ENCODE measurements at regions not wholly inside any gene's neighbourhood (a gene's known extent, or its start where the extent isn't known, plus 50 kb on each side); places are given as distances from the start of the nearest gene placed in this dataset.

DNA sequence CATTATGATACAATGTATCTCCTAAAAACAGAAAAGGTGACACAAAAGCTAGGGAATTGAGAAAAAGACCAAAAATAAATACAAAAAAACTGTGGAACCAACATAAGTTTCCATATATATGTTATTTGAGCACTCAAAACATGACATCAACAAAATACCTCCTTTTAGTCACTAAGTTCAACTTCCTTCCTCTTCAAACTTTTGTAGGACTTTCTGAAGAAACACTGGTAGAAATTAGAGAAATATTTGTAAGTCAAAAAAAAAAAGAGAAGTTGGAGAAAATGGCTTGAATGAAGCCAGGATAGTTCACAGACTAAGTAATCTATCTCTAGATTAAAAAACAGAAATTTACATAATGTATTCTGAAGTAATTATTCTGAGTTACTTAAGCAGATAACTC is 208.4 kb upstream of the ALCAM start:
- DNase-seq (ENCODE audit: low read depth in 2 of 2), result peak in 1 of 2 donors; percentile 2

DNA sequence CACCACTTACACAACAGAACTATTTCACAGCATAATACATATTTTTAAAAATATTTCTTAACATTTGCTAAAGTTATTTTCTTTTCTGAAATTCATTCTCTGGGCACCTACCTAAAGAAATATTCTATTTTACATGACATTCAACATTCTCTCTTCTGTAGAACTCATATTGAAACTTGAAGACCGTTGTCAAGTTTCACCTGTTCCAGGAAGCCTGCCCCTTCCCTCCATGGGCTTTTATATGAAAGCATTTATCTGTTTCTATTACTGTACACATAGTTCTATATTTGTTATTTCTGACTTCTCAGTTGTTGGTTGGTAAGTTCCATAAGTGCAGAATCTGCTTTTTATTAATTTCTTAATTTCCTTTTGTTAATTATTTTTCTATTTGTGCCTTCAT is 204.3 kb upstream of the ALCAM start:
- DNase-seq (ENCODE audit: low read depth in 2 of 2), result no peak

DNA sequence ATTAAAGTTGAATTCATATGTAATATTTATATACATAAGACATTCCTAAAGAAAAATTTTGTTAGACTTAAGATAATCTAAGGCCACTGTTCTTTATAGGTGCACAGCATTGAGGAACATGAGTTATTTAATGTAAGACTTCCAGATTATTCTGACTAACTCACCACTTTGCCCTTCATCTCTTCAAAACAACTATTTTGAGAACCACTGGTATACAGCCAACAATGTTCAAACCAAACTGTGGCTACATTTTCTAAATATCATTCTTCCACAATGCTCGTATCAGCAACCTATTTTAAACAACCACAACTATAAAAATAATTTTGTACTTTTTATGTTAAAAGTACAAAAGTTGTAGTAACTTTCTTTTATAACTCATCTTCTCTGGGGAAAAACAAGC is 199.8 kb upstream of the ALCAM start:
- DNase-seq (ENCODE audit: low read depth in 2 of 2), result no peak

DNA sequence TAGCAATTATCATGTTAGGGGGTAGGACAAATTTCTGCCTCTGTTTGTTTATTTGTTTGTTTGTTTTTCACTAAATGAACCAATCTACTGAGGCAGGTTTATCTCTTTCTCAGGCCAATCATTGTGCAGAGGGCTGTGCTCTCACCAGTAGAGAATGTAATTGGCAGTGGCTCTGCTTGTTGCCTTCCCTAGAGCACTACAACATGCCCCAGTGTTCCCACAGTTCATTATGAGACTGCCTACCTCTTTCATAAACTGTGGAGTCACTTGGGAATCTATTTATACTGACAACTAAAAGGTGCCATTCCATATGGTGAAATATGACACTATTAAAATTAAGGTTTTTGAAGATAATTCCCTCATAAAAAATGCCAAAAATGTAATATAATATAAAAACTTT is 196.3 kb upstream of the ALCAM start:
- no peak for DNase-seq (ENCODE audit: low read depth in 2 of 2)

DNA sequence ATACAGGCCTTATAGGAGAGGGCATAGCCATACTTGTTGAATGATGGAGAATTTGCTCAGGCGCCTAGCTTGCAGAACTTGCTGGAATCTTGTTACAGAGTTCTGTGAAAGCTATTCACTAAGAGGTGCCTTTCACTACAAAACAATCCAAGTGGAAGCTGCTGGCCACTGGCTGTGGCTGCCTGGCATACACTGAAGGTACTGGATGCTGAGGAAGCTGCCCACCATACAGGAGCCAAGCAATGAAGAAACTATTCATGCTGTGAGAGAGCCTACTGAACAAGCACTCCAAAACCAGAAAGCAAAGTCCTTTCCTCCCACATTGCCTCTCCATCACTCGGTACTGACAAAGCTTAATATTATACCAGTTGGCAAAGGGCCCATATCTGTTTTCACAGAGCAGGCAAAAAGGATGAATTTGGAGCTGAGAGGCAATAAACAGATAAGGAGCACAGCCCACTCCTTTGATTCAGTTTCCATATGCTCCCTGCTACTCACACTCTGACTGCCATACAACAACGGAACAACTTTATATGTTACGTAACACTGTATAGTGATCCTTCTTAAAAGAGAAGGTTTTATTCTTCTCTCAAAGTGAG is 192.6 kb upstream of the ALCAM start:
- no peak for DNase-seq (ENCODE audit: low read depth in 2 of 2)

DNA sequence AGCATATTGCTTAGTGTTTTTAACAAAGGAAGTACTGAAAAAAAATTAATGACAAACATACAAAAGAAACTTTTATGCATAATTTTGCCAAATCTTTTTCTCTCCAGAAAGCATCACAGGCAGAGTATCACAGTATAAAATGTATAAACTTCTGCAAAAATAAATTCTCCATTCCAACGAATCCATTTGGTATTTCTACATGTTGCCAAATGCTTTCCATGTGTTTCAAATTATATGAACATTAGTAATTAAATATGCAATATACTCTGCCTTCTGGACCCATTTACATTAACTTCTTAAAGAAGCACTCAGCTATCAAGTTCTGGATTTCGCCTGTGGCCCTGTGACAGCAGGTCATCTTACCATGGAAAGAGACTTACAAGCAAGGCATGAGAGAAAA is 189.1 kb upstream of the ALCAM start:
- no peak for DNase-seq (ENCODE audit: low read depth in 2 of 2)

DNA sequence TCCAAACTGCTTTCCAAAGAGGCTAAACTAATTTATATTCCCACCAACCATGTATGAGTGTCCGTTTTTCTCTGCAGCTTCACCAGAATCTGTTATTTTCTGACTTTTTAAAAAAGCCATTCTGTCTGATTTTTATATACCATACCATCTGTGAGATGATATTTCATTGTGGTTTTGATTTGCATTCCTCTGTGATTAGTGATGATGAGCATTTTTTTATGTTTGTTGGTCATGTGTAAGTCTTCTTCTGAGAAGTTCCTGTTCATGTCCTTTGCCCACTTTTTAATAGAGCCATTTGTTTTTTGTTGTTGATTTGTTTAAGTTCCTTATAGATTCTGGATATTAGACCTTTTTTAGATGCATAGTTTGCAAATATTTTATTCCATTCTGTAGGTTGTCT is 179.4 kb upstream of the ALCAM start:
- no peak for DNase-seq (ENCODE audit: low read depth in 2 of 2)

DNA sequence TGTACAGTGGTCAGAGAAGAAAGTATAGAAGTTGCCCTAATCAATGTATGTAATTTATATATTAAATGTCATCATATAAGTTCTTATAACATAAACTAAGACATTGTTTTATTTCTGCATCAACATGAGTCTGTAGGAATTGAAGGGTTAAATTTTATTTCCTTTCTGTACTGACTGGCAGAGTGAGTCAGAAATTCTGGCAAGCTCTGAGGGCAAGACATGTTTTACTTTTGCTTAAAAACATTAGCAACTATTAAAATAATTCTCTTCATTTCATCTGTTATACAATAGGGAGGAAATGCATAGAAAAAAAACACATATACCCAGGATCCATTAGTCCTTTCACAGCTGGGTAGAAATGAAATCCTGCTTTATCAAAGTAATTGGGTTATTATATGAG is 171.4 kb upstream of the ALCAM start:
- DNase-seq (ENCODE audit: low read depth in 2 of 2), result peak; percentile 69 to 76

DNA sequence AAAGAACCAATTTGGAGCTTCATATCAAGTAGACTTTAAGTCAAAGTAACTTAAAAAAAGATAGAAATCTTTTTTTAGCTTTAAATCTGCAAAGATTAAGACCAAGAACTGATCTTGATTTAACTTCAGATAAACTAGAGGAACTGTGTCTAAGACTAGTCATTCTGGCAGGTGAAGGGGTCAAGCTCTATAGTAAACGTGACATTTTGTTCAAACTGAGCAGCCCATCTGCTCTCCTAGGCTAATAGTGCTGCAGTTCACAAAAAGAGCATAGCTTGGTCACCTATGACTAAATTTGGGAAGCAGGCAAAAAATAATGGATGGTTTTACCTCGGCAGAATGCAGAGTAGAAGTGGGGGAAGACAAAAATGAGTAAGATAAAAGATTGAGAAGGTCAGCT is 168.8 kb upstream of the ALCAM start:
- DNase-seq (ENCODE audit: low read depth in 2 of 2), result no peak

DNA sequence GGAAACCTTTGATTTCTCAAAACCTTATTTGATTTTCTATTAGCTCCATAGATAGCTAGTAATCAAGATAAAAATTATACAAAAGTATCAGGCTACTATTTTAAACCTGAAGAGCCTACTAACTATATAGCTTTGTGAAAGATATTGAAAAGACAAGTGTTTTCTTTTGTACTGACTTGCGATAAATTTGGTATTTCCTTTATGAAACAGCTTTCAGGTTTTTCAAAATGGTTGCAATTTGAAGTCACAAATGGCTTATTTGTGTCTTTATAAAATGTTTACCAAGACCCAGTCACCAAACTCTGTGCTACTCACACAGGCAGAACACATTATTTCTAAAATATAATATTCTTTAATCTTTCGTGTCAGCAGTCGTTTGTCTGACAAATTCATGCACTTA is 167.5 kb upstream of the ALCAM start:
- DNase-seq (ENCODE audit: low read depth in 2 of 2), result no peak

DNA sequence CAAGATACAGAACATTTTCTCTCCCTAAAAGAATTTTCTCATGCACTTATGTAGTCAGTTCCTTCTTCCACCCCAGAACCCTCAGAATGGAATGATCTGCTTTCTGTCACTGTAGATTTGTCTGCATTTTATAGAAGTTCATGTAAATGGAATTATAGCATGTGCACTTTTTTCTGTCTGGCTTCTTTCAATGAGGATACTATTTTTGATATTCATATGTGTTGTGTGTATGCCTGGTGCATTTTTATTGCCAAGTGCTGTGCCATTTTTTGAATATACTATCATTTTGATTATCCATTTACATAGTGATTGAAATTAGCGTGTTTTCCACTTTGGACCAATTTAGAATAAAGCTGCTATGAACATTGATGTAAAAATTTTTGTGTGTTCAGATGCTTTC is 156.6 kb upstream of the ALCAM start:
- no peak for DNase-seq (ENCODE audit: low read depth in 2 of 2)

DNA sequence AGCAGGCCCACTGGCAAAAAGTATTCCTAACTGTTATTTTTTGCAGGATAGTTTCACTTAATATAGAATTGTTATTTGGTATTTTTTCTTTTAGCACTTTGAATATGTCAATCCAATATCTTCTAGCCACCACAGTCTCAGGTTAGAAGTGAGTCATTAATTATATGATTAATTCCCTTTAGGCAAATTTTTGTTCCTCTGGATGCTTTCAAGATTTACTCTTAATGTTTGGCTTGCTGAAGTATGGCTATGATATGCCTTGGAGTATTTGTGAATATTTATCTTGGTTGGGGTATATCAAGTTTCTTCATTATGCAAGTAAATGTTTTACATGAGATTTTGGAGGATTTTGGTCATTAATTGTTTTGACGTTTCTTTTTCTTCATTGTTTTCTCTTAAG is 152.1 kb upstream of the ALCAM start:
- DNase-seq (ENCODE audit: low read depth in 2 of 2), result no peak

DNA sequence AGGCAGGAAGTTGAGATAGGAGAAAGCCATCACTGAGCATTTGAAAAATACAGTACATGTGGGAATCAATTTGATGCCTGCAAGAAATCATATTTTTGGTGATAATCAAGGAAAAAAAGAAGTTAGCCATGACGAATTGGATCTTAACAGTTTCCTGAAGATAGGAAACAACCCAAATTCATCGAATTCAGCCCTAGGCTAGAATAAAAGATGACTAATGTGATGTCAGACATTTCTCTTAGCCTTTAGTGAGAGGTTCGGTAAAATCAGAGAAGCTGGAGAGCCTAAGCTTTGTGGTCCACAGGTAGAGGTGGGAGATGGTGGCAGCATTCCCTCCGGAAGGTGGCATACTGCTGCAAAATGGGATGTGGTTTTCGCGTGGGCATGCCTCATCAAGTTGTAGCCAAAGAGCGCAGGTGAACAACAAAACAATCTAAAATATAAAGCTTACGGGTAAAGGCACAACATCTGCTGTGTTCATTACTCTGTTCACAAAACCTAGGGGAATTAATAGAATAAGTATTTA is 144.1 kb upstream of the ALCAM start:
- DNase-seq (ENCODE audit: low read depth in 2 of 2), result no peak

DNA sequence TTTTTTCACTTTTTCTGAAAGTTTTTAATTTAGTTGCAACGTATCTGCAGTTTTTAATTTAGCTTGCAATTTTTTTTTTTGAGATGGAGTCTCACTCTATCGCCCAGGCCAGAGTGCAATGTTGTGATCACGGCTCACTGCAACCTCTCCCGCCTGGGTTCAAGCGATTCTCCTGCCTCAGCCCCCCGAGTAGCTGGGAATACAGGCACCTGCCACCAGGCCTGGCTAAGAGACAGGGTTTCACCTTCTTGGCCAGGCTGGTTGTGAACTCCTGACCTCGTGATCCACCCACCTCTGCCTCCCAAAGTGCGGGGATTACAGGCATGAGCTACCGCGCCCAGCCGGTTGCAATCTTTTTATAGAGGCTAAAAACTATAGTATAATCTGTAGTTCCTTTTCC is 142.9 kb upstream of the ALCAM start:
- DNase-seq (ENCODE audit: low read depth in 2 of 2), result no peak

DNA sequence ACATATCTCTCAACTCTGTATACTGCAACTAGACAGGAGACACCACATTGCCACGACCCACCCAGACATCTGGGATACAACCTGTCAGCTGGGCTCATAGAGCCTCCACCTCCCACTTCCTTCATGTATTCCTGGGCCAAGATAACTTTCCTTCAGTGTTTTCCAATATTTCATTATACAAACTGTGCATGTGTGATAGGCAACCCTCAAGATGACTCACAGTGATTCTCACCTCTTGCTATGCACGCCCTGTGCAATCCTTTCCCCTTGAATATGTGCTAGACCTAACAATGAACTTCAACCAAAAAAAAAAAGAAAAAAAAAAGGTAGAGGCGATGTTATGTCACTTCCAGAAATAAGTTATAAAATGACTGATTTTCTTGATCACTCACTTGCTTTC is 138.0 kb upstream of the ALCAM start:
- no peak for DNase-seq (ENCODE audit: low read depth in 2 of 2)

DNA sequence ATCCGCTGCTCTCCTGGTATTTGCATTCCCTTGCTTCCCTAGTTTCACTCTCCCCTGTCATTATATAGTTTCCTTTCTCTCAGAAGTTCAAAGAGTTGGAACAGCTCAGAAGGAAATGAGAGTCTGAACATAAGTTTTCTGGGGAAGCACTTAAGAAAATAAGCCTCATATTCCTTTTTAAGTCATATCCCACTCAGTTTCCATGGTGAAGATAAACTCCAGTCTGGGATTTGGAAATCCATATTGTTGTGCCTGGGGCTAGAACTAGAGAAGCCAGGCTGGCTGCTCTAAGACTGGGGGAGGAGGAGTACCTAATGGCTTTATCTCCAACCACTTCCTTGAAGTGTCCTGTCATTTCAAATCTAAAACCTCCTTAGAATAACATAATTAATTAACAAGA is 134.2 kb upstream of the ALCAM start:
- peak in 1 of 2 donors; percentile 42 for DNase-seq (ENCODE audit: low read depth in 2 of 2)

DNA sequence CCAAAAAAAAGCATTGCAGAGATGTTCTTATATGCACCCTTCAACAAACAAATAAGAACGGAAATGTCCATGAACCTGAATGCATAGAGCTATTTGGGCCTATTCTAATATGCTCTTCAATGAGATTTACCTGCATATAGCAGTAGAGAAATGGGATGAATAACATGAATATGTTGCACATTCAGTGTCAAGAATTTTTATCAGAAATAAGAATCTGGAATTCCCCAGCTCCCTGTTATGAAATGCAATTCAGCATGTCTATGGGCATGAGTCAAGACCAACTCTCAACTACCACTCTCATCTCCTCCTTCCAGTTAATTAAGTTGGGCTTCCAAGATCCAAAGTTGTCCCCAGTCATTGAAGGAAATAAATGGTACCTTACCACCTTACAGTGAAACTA is 133.7 kb upstream of the ALCAM start:
- DNase-seq (ENCODE audit: low read depth in 2 of 2), result no peak

DNA sequence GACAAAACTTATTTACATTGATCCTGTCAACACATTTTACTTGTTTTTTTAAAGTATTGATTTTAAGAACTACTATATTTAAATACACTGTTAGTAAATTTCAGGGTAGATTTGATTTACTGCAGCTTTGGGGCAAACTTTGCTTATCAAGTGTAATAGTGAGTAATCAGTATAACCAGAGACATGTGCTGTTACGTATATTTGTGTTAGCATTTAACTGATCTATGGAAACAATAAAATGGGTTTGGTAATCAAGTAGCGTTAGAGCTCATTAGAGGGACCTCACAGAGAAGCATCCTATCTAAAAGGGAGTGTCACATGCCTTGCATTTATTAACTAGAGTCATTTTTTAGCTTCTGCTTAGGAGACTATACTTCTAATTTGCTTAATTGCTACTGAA is 131.5 kb upstream of the ALCAM start:
- DNase-seq (ENCODE audit: low read depth in 2 of 2), result no peak

DNA sequence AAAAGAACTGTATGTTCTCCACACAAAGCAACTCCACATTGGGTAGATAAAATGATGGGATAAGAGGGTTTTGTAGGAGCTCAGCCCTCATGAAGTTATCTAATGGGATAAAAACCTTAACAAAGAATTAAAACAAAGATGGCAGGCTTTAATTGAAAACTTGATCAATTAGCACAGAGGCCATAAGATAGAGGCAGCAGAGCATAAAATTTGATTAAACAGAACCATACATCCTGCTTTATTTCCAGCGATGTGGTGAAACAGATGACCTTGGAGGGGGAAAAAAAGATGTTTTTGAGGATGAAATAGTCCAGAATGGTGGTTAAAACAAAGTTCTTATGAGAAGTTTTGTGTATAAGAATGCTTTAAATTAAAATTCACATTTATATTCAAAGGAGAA is 130.9 kb upstream of the ALCAM start:
- DNase-seq (ENCODE audit: low read depth in 2 of 2), result no peak

DNA sequence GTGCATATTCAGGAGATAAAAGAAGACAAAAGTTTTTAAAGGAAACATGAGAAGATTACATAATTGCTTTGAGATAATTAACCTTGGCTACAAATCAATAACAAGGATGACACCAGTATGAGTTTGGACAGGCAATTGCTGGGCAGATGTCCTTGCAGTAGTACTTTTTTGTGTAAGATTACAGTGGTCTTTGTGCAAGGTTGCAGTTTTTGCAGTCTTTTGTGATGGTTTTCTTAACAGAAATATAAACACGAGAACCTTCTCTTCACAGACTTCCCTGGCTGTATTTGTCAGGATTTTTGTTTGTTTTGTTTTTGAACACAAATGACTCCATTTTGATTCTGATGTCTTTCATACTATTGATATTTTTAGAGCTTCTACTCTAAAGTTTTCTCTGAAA is 128.3 kb upstream of the ALCAM start:
- no peak for DNase-seq (ENCODE audit: low read depth in 2 of 2)

DNA sequence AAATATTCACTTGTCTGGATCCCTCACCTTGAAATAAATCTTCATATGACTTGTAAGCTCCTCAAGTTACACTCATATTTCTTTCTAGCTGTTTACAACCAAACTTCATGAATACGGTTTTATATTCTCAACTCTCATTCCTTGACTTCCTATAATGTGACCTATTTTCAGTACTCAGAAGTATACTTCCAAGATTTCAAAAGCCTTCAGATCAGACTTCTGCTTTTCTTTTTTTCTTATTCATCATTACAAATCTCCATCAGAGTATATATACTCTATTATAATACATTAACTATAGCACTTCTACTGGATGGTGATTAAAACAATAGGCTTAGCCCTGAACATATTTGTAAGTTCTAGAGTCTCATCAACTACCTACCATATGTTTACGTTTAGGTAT is 123.6 kb upstream of the ALCAM start:
- DNase-seq (ENCODE audit: low read depth in 2 of 2), result no peak

DNA sequence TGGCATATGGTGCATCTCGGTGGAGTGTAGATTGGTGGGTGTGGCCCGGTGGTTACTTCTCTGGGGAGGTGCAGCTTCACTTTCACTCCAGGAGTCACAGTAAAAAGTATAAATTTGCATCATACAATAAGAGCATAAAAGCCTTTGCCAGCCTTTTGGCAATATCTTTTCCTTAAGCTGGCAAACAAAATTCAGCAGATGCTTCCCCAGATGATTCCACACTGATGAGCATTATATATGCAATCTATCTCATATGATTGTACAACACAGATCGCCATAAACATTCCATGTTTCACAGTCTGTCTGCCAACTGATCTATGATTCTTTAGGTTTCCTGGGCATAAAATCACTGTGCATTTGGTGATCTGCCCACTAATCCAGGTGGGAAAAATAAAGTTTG is 120.2 kb upstream of the ALCAM start:
- DNase-seq (ENCODE audit: low read depth in 2 of 2), result no peak

DNA sequence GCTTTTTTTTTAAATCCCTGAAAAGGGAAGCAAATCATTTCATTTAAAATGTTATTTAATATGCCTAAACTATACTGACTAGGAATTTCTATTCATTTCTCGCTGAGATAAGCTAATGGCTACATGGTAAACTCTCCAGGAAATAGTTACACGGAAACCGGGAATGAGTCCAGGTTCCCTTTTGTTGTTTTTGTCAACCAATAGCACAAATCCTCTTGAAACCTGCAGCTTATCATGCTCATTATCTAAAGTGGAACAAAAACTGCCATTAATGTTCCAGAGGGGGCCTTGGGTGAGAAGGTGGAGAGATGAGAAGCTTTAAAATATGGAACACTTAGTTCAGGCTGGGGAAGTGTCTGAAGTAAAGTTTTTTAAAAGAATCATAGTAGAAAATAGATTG is 113.5 kb upstream of the ALCAM start:
- DNase-seq (ENCODE audit: low read depth in 2 of 2), result peak; percentile 78 to 93

DNA sequence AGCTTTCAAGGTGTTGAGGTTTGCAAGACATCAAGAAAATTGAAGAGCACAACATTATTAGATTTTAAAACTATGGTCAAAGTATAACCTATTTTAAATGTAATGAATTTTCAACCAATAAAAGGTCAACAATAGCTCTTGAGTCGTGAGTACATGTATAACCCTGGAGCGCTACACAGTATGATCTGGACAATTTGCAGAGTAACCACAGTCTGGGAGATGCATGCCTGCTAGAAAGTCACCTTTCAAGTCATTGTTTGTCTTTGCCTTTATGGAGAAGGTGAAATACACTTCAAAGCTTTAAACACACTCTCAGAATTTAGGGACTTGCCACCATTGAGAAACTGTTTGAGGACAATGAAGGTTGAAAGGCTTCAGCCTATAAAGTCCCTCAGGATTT is 112.6 kb upstream of the ALCAM start:
- no peak for DNase-seq (ENCODE audit: low read depth in 2 of 2)

All from lung microvascular endothelial cell (primary cell).